ENCODE measurements at regions not wholly inside any gene's neighbourhood (a gene's known extent, or its start where the extent isn't known, plus 50 kb on each side); places are given as distances from the start of the nearest gene placed in this dataset.

- TF ChIP-seq CTCF (IDR thresholded peaks at IDR 0.05) = no peak
- no peak for TF ChIP-seq EZH2 (IDR thresholded peaks at IDR 0.05; ENCODE audit: borderline replicate concordance, insufficient read depth, low read depth, low read length, poor library complexity, severe bottlenecking)
- ChIA-PET POLR2A (no interaction called here), CTCF (no interaction called here)
- H3K79me2 ChIP-seq (ENCODE audit: control insufficient read depth, insufficient read depth, low read length) = no peaks in the 10 kb centered on the region
- no peaks in the 10 kb centered on the region for H3K36me3 ChIP-seq (replicated peaks in 1 of 2; ENCODE audit: control extremely low read depth in 1 of 2, control insufficient read depth in 1 of 2, extremely low read depth in 1 of 2, insufficient read depth in 2 of 2, low read length in 1 of 2)
- no peak overlapping the region for H3K9ac ChIP-seq (ENCODE audit: low read length)
- no peak overlapping the region for H3K27ac Mint-ChIP-seq
- no peak overlapping the region for H3K4me2 ChIP-seq (replicated peaks; ENCODE audit: low read depth, low read length, poor library complexity, severe bottlenecking)
- H4K20me1 ChIP-seq (ENCODE audit: control insufficient read depth, insufficient read depth, low read length, poor library complexity, severe bottlenecking) = no peaks in the 10 kb centered on the region
- H3K27me3 Mint-ChIP-seq = peaks cover 24% of the 10 kb centered on the region
- H3K4me3 Mint-ChIP-seq = no peak overlapping the region
- no peak overlapping the region for H3K27ac ChIP-seq (ENCODE audit: low read length in 2 of 2)
- intact Hi-C loops (cut with micrococcal nuclease) = no loop called here
- peaks cover 10 to 14% of the 10 kb centered on the region in 2 donors for H3K4me1 ChIP-seq (ENCODE audit: control insufficient read depth in 2 of 2, insufficient read depth in 2 of 2, low read length in 2 of 2)
- WGBS (ENCODE audit: insufficient coverage) = 0% methylated on average over 1 of the region's 3 CpGs
- peaks cover 0 to 6% (median 0%) of the 10 kb centered on the region in 4 experiments for H3K27me3 ChIP-seq (replicated peaks in 1 of 4; ENCODE audit: control extremely low read depth in 1 of 4, control insufficient read depth in 3 of 4, insufficient read depth in 4 of 4, low read length in 3 of 4)
- H2AFZ ChIP-seq (ENCODE audit: insufficient read depth, low read depth, low read length, poor library complexity, severe bottlenecking) = no peak overlapping the region
- no peaks in the 10 kb centered on the region for H3K9me3 ChIP-seq (ENCODE audit: control extremely low read depth in 1 of 3, control insufficient read depth in 2 of 3, insufficient read depth in 1 of 3, low read length in 2 of 3)
- ATAC-seq (ENCODE audit: low read depth) (no peak), DNase-seq (no peak)
- H3K4me1 Mint-ChIP-seq = peaks cover 22% of the 10 kb centered on the region
- no peak overlapping the region for H3K4me3 ChIP-seq (ENCODE audit: control extremely low read depth in 1 of 5, extremely low read depth in 1 of 5, insufficient read depth in 1 of 5, low read depth in 2 of 5, low read length in 4 of 5)
- no peaks in the 10 kb centered on the region for H3K9me3 Mint-ChIP-seq (ENCODE audit: insufficient read depth)
Observed at GRCh38 chr4:75232546-75232945, 281.7 kb downstream of the RCHY1 start.

GRCh38 chr4:75229806-75230570 lies 284.2 kb downstream of the RCHY1 start:
- ChIA-PET CTCF (no interaction called here), POLR2A (no interaction called here)
- DNase-seq (no peak), ATAC-seq (ENCODE audit: low read depth) (no peak)
- H3K27ac Mint-ChIP-seq = no peak overlapping the region
- 60% methylated on average over 1 of the region's 3 CpGs for WGBS (ENCODE audit: insufficient coverage)
- no peaks in the 10 kb centered on the region for H3K9me3 ChIP-seq (ENCODE audit: control extremely low read depth in 1 of 3, control insufficient read depth in 2 of 3, insufficient read depth in 1 of 3, low read length in 2 of 3)
- no peaks in the 10 kb centered on the region for H3K79me2 ChIP-seq (ENCODE audit: control insufficient read depth, insufficient read depth, low read length)
- TF ChIP-seq CTCF (IDR thresholded peaks at IDR 0.05) (no peak), EZH2 (IDR thresholded peaks at IDR 0.05; ENCODE audit: borderline replicate concordance, insufficient read depth, low read depth, low read length, poor library complexity, severe bottlenecking) (no peak)
- H3K4me2 ChIP-seq (replicated peaks; ENCODE audit: low read depth, low read length, poor library complexity, severe bottlenecking) = no peak overlapping the region
- no peaks in the 10 kb centered on the region for H4K20me1 ChIP-seq (ENCODE audit: control insufficient read depth, insufficient read depth, low read length, poor library complexity, severe bottlenecking)
- H3K4me1 ChIP-seq (ENCODE audit: control insufficient read depth in 2 of 2, insufficient read depth in 2 of 2, low read length in 2 of 2) = peaks cover 0 to 2% of the 10 kb centered on the region in 2 donors
- H3K4me1 Mint-ChIP-seq = peaks cover 5% of the 10 kb centered on the region
- H2AFZ ChIP-seq (ENCODE audit: insufficient read depth, low read depth, low read length, poor library complexity, severe bottlenecking) = no peak overlapping the region
- H3K27ac ChIP-seq (ENCODE audit: low read length in 2 of 2) = no peak overlapping the region
- H3K9me3 Mint-ChIP-seq (ENCODE audit: insufficient read depth) = no peaks in the 10 kb centered on the region
- peaks cover 0 to 6% (median 0%) of the 10 kb centered on the region in 4 experiments for H3K27me3 ChIP-seq (replicated peaks in 1 of 4; ENCODE audit: control extremely low read depth in 1 of 4, control insufficient read depth in 3 of 4, insufficient read depth in 4 of 4, low read length in 3 of 4)
- intact Hi-C loops (cut with micrococcal nuclease) = no loop called here
- peaks cover 30% of the 10 kb centered on the region for H3K27me3 Mint-ChIP-seq
- H3K36me3 ChIP-seq (replicated peaks in 1 of 2; ENCODE audit: control extremely low read depth in 1 of 2, control insufficient read depth in 1 of 2, extremely low read depth in 1 of 2, insufficient read depth in 2 of 2, low read length in 1 of 2) = no peaks in the 10 kb centered on the region
- no peak overlapping the region for H3K4me3 ChIP-seq (ENCODE audit: control extremely low read depth in 1 of 5, extremely low read depth in 1 of 5, insufficient read depth in 1 of 5, low read depth in 2 of 5, low read length in 4 of 5)
- no peak overlapping the region for H3K4me3 Mint-ChIP-seq
- H3K9ac ChIP-seq (ENCODE audit: low read length) = no peak overlapping the region
